Lower lobe of right lung (tissue), 2 donors: ENCODE measurements at regions not wholly inside any gene's neighbourhood (a gene's known extent, or its start where the extent isn't known, plus 50 kb on each side); places are given as distances from the start of the nearest gene placed in this dataset.

Experiments used
- ATAC-seq, 2 donors: fragments of 200-7000 bp; cut with Tn5 transposase; one replicate each; pipeline ENCODE4 v1.9.1; 2020 to 2022; ENCODE audit warnings: mild to moderate bottlenecking in 2 of 2, moderate library complexity in 2 of 2
- DNase-seq: peaks from one replicate; pipeline ENCODE4 v3.0.0-alpha.2; 2020
- H3K27ac ChIP-seq: fragments of 200-600 bp; one replicate; pipeline ENCODE4 v1.8.0; 2022
- H3K27me3 ChIP-seq: fragments of 200-600 bp; one replicate; pipeline ENCODE4 v1.8.0; 2022; ENCODE audit warnings: low read depth
- H3K36me3 ChIP-seq: fragments of 200-600 bp; one replicate; pipeline ENCODE4 v1.8.0; 2022; ENCODE audit warnings: mild to moderate bottlenecking
- H3K4me1 ChIP-seq: fragments of 200-600 bp; one replicate; pipeline ENCODE4 v1.8.0; 2022
- H3K4me3 ChIP-seq: fragments of 200-600 bp; one replicate; pipeline ENCODE4 v1.8.0; 2022; ENCODE audit warnings: mild to moderate bottlenecking
- H3K9me3 ChIP-seq: fragments of 200-600 bp; one replicate; pipeline ENCODE4 v1.8.0; 2022
- intact Hi-C: fragments of 100-400 bp; cut with DNase I; formaldehyde crosslinking; loops from one replicate; pipeline ENCODE4 v1.11.0; 2022
- TF ChIP-seq, protein P1 (sequence below): fragments of 200-600 bp; IDR thresholded peaks from one replicate; pipeline ENCODE4 v1.8.0; 2022; ENCODE audit warnings: antibody characterized with exemption, mild to moderate bottlenecking
- donor health status: DM: no; HTN: yes; CAD: no; lungs with severe emphysema.

DNA sequence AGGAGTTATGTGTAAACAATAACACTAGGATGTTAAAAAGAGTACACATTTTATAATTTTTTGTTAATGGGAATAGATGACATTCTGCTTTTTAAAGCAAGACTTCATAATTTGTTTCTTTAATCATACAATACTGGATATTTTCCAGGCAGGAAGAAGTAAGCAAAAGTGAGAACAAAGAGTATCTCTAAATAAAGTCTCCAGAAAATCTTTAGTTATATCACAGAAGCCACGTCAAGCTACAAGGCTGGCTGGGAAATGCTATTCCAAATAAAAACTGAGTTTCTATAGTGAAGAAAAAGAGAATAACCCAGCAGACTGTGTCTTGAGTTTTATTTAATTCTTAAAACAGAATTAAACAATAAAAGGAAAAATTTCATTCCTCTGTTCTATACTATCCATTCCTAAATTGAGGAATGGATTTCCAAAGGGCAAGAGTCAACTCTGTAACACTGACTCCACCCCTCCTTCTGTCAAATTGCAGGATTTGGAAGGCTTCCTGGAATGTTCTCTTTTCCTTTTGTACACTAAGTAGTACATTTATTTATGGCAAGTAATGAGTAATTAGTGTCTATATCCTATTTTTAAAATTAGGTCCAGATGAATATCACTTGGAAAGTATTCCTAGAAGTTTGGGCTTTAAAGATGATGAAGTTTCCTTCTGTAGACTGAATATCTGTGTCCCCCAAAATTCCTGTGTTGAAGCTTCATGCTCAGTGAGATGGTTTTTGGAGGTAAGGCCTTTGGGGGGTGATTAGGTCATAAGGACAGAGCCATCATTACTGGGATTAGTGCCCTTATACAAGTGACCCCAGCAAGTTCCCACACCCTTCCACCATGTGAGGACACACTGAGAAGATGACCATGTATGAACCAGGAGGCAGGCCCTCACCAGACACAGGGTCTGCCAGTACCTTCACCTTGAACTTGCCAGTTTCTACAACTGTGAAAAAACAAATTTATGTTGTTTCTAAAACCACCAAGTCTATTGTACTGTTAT, 290.9 kb downstream of the CRPPA start:
- DNase-seq = no peak

DNA sequence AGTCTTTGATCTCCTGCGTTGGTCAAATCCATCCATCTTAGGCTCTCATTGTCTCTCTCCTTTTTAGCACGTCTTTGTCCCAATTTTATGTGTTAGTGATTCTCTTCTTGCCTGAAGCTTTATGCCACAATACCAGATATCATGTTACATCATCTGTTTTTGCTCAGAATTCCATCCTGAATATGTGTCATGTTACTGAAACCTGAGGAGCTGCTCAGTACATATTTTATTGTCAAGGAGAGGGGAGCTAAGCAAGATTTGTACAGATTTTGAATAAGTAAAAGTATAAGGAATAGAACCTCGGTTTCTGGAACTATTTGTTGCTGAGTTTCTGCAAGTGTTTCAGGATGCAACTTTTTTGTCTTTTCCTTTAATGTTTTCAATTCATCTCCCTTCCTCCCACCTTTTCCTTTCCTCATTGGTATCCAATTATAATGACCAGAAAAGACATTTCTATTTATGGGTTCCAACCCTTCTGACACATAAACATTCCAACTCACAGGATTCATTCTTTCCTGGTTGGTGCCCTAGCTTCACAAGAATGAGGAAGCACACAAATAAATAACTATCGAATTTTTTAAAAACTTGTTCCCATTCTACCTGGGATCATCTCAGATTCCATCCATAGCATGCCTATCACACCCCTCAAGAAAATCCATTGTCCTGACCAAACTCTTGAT, 291.8 kb downstream of the CRPPA start:
- intact Hi-C loops = no loop called here
- H3K4me1 ChIP-seq = no peaks in the 10 kb centered on the region
- H3K4me3 ChIP-seq = no peak overlapping the region
- no peak overlapping the region for H3K27ac ChIP-seq
- no peak for ATAC-seq
- H3K9me3 ChIP-seq = peaks cover 7% of the 10 kb centered on the region
- H3K36me3 ChIP-seq = no peaks in the 10 kb centered on the region
- no peaks in the 10 kb centered on the region for H3K27me3 ChIP-seq
- no peak for DNase-seq
- TF ChIP-seq, protein P1, sequence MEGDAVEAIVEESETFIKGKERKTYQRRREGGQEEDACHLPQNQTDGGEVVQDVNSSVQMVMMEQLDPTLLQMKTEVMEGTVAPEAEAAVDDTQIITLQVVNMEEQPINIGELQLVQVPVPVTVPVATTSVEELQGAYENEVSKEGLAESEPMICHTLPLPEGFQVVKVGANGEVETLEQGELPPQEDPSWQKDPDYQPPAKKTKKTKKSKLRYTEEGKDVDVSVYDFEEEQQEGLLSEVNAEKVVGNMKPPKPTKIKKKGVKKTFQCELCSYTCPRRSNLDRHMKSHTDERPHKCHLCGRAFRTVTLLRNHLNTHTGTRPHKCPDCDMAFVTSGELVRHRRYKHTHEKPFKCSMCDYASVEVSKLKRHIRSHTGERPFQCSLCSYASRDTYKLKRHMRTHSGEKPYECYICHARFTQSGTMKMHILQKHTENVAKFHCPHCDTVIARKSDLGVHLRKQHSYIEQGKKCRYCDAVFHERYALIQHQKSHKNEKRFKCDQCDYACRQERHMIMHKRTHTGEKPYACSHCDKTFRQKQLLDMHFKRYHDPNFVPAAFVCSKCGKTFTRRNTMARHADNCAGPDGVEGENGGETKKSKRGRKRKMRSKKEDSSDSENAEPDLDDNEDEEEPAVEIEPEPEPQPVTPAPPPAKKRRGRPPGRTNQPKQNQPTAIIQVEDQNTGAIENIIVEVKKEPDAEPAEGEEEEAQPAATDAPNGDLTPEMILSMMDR = no peak

More for the DNA sequence above, 290.9 kb downstream of the CRPPA start:
- Histone ChIP-seq H3K27me3 (no peaks in the 10 kb centered on the region), H3K4me1 (no peaks in the 10 kb centered on the region), H3K36me3 (no peaks in the 10 kb centered on the region), H3K4me3 (no peak overlapping the region), H3K9me3 (peaks cover 7% of the 10 kb centered on the region), H3K27ac (no peak overlapping the region)
- intact Hi-C loops = no loop called here
- TF ChIP-seq, protein P1 = no peak
- ATAC-seq = no peak

DNA sequence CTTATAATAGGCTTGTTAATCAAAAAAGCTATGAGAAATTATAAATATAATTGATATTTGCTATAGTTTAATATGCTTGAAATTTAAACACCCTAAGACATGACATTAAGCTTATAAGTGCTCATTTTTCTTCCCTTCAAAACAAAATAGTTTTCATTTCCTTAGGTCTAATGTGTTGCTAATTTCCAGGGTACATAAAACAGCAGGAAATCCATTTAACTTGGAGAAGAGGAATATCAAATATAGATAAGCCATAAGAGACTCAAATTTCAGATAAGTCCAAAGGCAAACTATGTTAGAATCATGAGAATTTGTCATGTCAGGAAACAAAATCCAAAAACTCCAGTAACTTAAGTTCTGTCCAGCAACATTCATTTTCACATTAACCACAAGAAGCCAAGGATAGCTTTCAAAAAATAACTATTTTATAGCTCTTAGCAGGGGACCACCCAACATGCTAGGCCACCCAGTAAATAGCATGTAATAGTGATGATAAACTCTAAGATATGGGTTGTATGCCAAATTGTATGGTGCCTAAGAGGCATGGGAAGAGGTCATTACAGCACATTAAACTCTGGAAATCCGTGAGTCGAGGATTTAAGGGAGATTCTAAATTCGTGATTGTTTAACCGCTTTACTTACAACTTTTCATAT, 298.1 kb downstream of the CRPPA start:
- peaks cover 7% of the 10 kb centered on the region for H3K9me3 ChIP-seq
- DNase-seq = no peak

DNA sequence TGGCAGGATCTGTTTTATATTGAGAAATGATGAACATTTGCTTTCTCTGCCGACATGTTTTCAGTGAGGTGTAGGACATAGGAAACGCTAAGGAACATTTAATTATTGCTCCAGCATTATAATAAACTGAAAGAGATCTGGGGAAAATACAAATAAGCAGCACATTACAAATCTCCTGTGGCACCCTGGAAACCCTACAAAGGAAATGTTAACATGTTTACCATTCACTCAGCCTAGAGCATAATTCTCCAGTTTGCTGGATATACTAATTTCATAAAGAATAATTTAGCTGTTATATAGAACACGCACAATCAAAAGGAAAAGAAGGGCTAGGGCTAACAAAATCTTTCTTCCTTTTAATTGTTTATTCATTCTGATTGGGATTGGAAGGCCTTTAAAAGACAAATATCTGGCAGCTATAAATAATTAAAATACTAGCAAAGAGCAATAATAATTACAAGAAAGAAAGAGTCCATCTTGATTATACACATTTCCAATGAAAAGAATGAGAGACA, 299.4 kb downstream of the CRPPA start:
- ATAC-seq (no peak), DNase-seq (no peak)
- H3K4me1 ChIP-seq = no peaks in the 10 kb centered on the region
- no peaks in the 10 kb centered on the region for H3K27me3 ChIP-seq
- intact Hi-C loops = no loop called here
- H3K27ac ChIP-seq = no peak overlapping the region
- H3K36me3 ChIP-seq = no peaks in the 10 kb centered on the region
- peaks cover 5% of the 10 kb centered on the region for H3K9me3 ChIP-seq
- no peak overlapping the region for H3K4me3 ChIP-seq
- TF ChIP-seq, protein P1 = no peak

More for the DNA sequence above, 298.1 kb downstream of the CRPPA start:
- Histone ChIP-seq H3K4me1 (no peaks in the 10 kb centered on the region), H3K27ac (no peak overlapping the region), H3K27me3 (no peaks in the 10 kb centered on the region), H3K4me3 (no peak overlapping the region), H3K36me3 (no peaks in the 10 kb centered on the region)
- no peak for ATAC-seq
- intact Hi-C loops = no loop called here
- TF ChIP-seq, protein P1 = no peak

DNA sequence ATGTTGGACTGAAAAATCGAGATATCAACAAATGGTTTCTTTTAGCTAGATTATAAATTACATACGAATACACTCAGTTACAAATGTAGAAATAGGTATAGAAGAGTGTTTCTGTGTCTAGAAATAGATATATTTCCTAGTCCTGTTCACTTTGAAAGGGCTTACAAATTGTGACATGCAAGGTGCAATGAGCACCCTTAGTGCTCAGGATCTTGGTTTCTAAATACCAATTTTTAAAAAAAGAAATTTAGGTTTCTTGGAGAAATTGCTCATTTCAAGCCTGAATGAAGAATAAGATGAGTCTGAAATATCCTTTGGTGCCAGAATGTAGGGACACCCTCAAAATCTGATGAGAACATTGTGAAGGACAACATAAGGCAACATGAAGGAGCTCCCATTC, 306.0 kb downstream of the CRPPA start:
- Histone ChIP-seq H3K36me3 (no peaks in the 10 kb centered on the region), H3K4me3 (no peak overlapping the region), H3K27me3 (no peaks in the 10 kb centered on the region), H3K9me3 (no peaks in the 10 kb centered on the region), H3K4me1 (no peaks in the 10 kb centered on the region), H3K27ac (no peak overlapping the region)
- intact Hi-C loops = no loop called here
- TF ChIP-seq, protein P1 = no peak
- ATAC-seq (no peak), DNase-seq (no peak)
